CD4-positive, alpha-beta T cell treated with Interleukin-10 for 1 hour (primary cell): ENCODE measurements at regions not wholly inside any gene's neighbourhood (a gene's known extent, or its start where the extent isn't known, plus 50 kb on each side); places are given as distances from the start of the nearest gene placed in this dataset.

Experiments
- DNase-seq: peaks from one replicate; pipeline ENCODE4 v3.0.0-alpha.2; 2020

DNA sequence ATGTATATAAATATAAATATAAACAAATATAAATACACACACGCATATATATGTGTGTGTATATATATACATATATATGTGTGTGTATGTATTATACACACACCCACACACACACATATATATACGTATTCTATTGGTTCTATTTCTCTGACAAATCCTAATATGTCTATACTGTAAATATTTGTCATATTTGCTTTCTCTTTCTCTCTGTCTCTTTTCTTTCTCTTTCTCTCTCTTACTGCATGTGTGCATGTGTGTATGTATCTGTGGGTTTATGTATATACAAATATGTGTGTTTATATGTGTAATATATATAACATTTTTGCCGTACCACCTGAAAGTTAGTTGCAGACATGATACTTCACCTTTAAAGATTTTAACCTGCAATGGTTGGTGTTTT, 174.2 kb upstream of the PLEKHG7 start:
- no peak for DNase-seq

DNA sequence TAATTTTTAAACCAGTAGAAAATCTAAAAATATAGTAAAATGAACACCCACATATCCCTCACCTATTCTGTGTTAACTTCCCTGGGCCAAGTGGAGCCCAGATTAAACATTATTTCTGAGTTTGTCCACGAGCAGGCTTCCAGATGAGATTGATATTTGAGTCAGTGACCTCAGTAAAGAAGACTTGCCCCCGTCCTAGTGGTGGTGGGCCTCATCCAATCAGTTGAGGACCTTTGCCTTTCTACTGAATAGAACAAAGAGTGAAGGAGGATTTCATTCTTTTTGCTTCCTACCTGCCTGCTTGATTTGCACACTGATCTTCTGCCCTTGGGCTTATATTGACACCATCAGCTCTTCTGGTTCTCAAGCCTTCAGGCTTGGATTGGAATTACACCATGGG, 174.7 kb upstream of the PLEKHG7 start:
- no peak for DNase-seq

DNA sequence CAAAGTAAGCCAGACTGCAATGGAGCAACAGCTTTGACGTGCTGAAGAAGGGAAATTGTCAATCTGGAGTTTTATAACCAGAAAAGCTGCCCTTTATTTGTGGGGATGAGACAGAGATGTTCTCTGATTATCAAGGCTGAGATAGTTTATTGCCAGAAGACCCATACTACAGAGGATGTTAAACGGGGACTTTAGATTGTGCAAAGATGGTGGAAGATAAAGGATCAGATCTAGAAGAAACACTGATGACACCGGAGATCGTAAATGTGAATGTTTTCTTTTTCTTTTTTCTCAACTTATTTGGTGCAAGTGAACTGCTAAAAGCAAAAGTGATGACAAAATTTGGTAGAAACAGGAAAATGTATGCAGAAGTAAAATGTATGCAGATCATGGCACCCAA, 178.3 kb upstream of the PLEKHG7 start:
- peak; percentile 7 for DNase-seq

DNA sequence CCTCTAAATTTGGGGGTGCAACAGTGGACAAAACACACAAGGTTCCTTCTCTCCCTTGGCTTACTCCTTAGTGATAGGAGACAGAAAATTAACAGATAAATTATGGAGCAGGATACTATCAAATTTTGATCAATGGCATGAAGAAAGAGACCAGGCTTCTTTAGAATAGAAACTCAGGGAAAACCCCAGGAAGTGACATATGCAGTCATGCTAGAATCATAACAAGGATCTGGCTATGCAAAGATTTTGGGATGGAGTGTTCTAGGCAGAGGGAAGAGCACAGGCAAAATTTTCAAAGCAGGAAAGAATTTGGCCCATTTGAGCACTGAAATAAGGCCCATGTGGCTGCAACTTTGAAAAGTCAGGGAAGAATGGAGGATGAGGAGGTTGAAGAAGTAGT, 182.3 kb upstream of the PLEKHG7 start:
- DNase-seq = no peak

DNA sequence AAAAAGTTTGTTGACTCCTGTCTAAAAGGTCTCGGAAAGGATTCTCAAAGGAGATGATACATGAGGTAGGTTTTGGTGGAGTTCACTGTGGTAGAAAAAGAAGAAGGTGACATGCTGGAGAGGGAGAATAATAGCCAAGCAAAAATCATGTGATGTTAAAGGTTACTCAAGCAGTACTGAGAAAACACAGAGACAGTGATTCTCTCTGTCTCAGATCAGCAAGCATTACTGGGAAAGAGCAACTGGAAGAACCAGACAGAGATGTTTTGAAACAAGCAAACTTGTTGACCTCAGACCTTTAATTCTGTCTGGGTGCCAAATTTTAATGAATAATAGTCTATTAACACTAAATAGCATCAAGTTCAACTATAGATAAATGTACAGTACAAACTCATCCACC, 183.5 kb upstream of the PLEKHG7 start:
- DNase-seq = no peak

DNA sequence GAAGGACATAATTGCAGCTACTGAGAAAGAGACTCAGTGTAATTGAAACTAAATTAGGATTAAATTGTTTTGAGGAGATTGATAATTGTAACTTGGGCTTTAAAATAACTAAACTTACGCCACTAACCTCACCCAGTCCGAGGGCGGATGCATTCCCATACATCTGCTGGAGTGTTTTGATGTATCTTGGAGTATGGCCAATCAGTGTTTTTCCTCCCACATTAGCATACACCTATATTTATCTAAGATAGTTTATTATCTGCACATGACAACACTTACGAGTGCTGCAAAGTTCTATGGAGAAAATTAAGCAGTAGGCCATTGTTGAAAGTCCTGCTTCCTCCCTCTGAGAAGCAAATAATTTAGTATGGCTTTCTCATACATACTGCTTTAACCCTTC, 184.7 kb upstream of the PLEKHG7 start:
- no peak for DNase-seq

DNA sequence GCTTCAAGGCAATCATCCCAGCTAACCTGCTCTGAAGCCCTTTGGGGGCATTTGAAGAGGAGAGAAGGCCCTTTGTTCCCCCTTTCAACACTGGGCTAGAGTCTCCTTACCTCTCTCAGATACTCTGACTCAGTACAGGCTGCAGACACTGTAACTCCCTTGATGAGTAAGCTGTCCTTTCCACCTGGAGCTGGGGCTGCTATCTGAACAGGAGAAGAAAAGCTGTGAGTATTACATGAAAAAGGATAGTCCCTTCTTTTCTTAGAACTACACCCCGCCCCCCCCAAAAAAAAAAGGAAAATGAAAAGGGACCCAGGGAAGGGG, 186.6 kb upstream of the PLEKHG7 start:
- no peak for DNase-seq

DNA sequence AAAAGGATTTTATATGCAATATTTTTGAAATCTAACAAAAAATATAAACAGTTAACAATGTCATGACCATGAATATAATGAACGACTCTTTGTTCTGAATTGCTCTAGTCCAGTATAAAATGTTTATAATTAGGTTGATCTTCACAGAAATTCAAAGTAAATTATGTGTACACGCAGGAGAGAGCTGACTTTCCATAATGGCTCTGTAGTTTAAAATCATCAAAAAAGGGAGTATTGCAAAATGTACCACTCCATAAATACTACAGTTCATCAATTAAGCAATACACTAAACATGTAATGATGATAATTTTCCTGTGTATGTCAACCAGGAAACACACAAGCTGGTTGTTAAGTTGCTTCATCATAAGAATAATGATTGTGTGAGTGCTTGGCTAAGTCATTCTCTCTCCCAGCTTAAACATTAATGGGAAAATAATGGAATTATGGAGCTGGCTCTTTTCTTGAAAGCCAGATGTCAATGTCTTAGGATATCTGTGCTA, 189.5 kb upstream of the PLEKHG7 start:
- DNase-seq = no peak

DNA sequence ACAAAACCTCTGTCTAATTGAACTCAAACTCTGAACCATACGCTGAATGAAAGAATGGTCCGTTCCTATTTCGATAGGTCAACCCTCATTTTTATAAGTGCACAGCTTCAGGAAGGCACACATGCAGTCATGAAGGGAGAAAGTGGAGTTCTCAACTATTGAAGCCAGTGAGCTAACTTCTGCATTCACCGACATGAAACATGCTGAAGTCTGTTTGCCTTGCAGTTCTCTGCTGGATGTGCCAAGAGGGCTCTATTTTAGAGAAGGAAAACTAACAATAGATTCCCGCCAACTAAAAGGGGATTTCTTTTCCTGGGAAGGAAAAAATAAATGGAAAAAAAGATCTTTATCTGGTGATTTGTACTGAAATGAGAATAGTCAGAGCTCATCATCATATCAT, 191.0 kb upstream of the PLEKHG7 start:
- DNase-seq = no peak

DNA sequence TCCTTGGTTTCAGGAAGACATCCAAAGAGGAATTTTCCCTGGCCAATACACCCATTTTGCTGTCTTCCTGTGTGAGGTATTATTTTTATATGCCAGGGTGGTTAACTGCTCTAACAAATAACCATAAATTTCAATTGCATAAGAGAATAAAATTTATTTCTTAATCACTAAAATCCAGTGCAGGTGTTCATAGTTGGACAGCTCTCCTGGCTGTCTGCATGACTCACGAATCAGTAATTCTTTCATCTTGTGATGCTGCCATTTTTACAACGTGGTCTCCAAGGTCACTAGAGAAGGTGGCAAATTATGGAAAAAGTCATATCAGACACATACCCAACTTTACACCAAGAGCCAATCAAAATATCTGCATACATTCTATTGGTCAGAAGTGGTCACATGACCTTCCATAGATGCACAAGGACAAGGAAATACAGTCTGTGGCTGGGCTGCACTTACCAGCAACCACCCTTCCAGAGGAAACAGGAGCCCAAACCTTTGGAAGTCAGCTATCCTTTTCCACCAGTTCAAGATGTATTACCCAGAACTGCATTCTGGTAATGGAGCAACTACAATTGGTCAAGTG, 193.5 kb upstream of the PLEKHG7 start:
- DNase-seq = no peak

DNA sequence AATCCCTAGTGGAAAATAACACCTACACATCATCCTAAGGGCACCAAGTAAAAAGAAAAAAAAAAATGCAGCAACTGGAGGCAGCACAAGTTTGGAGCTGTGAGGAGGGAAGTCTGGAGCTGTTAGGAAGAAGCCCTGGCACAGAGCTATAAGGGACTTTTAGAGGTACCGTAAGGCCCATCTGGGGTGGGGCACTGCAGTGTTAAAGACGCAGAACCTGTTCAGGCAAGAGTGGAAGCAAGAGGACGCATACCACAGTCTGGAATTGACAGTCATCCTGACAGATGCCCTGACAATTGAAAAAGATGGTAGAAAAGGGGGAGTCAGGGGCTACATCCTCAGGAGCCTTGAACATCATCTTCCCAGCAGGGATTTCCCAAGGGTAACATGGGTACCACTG, 195.9 kb upstream of the PLEKHG7 start:
- DNase-seq = no peak

DNA sequence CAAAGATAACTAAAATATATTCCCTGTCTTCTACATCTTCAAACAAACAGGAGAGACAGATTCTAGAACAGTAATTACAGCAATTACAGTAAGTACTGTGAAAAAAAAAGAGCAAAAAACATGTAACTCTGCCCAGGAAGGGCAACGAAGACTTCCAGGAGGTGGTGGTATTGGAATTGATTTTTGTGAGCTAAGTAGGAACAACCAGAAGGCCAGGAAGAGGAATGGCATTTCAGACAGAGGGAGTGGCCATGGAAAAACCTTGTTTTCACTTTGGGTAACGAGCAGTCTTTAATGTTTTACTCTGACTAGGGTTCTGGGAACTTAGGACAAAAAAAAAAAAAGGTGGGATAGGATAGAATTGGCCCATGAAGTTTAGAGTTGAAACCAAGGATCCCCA, 196.3 kb upstream of the PLEKHG7 start:
- no peak for DNase-seq

DNA sequence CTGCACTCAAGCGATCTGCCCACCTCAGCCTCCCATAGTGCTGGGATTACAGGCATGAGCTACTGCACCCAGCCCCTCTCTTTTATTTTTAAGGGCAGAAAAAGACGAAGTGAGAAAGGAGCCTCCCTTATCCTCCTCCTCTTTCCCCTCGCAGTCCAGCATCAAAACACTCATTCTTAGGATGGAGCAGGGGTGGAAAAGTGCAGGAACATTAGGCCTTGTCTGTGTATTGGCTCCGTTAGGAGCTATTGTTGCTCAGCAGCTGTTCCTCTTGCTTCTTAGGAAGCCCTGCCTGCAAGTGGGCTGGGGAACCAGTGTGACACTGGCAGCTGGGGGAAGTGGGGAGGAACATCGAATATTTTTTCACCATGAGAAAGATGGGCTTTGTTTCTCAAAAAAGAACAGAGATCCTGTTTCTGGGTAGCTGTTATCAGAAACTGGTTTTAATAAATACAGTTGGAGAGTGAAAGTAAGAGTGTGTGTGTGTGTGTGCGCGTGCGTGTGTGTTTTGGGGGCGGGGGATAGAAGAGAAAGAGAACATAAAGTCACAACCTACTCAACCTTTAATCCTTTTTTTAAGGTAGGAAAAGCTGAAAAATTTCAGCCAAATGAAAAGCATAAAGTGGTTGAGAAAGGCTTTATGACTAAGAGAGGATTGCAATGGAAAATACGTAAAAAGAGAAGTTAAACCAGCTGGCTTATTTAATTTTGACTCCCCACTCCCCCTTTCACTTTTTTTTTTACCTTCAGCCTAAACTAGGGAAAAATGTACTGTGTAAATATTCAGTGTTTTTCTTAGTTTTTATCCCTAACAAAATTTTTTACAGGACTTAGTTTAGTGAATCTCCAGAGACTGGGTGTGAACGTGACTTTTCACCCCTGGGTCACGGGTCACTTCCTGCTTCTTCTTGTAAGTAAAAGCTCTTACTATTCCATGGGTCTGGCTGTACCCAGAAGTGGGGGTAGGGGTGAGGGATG, 197.2 kb upstream of the PLEKHG7 start:
- DNase-seq = peak; percentile 65

DNA sequence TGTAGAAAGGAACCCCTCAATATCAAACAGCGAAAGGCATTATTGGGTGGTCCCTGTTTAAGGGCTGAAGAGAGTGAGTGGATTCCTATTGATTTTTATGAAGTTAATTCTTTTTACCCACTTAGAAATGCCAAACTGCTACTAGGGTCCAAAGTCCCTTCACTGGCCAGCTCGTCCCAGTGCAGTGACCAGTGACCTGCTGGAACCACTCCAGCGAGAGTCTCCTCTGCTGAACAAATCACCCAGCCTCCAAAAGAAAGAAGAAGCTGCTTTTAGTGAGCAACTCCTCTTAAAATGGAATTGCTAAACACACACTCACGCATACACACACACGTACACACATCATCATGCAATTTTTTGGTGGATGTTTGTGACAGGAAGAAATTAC, 198.2 kb upstream of the PLEKHG7 start:
- DNase-seq = no peak

DNA sequence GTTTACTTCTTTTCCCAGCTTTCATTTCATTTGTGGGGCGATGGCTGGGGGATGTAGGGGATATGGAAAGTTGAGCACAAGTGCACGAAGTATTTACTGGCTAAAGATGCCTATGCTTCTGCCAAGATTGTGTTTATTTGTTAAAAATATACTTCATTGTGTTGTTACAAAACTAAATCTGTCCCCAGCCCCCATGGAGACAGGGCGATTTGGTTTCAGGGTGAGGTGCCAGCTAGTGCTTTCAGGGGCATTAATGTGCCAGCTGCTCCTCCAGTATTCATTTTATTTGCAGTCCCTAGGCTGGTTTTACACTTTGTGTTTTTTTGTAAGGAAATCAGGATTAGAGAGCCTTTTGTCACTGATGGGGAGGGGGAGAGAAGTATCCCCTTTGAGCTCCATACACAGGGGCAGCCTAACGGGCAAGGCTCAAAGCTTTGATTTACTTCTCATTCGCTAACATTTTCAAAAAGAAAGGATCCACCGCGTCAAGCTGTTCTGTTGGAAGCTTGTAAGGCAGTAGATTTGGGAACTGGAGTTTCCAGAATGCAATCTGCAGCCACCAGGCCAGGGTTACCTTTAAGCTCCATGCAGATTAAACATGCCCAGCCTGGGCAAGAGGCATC, 198.7 kb upstream of the PLEKHG7 start:
- DNase-seq = no peak

DNA sequence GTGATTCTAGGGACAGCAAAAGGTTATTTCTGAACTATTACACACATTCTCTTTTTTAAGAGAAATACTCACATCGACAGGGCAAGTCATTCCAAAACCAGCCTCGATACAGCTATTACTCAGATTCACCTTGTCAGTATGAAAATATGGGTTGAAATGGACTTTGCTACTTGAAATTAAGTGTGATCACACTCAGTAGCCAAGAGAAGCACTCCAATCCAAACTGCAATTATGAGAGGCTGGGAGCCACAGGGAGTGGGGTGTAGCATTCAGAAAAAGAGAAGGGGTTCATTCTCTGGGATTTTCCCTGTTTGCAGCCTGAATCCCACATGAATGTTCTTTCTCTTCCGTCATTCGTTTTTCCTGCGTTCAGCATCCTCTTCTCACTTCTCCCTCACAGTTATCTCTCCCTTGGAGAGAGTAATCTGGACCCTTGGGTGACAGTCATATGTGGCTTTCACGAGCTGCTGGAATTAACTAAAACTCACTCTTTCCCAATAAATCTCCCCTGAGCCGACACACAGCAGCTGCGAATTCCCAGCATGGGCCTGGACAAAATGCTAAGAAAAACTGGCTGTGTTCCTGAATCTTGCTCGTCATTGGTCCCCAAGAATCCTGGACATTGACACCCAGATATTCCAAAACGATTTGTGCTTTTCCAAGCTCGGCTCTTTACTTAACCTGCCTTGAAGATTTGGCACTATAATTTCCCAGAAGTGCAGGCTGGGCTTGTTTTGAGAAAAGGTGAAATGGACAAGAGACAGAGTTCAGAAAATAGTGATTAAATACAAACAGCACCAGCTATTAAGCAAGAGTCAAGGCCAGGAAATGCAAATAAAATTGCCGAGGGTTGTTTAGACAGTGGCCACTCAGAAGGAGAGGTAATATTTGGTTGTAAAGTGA, 199.5 kb upstream of the PLEKHG7 start:
- DNase-seq = no peak

DNA sequence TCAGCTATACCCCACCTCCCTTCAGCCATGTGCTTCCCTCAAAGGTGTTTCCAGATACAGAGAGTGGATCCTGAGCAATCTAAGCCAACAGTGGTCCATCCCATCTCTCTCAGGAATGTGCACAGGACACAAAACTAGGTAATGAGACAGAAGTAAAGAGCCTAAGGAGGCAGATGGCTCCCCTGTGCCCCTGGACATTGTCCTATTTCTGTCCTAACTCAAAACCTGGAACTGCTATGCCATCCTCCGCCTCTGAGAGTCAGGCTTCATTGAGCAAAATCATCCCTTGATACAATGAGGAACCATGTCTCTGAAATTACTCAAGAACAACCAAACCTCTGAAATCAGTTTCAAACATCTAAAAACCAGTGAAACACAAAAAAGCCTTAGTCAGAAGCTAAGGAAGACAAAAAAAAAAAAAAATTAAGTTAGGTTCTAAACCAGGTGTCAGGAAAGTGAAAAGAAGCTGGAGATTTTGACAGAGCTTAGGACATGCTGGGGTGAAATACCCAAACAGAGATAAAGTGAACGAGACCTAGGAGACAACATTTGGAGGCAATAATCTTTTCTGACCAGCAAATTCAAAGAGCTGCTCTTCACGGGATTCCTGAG, 200.3 kb upstream of the PLEKHG7 start:
- peak; percentile 17 for DNase-seq

DNA sequence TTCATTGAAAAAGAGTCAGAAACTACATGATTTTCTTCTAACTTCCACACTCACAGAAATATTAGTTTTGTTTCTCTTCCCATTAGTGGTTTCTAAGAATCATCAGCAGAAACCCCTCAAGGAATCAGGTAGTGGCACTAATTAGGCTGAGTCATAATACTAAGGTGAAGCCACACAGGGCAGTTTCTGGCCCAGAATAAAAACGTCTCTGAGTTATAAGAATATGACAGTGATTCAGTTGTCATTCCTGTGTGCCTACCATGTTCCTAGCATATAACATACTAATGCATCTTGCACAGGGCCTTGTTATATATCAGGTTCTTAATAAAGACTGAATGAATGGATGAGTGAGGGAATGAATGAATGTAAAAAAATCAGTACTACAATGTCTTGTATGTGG, 206.0 kb upstream of the PLEKHG7 start:
- no peak for DNase-seq

DNA sequence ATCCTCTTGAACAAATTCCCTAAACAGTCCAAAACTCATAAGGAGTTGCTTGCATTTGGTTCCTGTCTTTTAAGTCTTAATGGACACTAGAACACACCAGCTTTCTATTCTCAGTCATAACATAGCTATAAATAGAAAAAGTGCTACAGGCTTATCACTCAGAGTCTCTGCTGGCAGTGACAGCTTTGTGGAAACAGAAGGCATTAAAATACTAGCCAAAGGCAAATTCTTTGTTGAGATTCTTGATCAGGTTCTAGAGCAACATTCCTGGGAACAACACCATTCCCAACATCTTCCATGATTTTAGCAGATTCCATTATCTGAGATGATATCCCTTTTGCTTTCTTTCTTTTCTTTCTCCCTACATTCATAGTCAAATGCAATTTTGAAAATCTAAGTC, 207.7 kb upstream of the PLEKHG7 start:
- DNase-seq = no peak

DNA sequence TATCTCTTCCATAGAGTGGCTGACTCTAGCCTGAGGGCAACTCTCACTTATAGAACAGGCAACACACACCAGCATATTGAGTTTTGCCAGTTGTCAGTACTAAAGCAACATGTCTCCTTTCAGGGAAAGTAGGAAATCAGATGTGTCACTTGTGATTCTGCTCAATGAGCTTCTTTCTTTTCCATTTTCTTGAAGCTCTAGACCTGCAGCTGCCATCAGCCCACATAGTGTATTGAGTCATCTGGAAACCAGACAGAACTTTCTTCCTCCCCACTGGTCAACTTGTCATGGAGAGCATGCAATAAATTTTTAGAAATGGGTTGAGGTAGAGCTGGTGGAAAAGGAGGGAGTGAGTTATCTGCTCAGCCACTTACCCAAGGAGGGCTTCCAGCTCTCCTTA, 209.0 kb upstream of the PLEKHG7 start:
- DNase-seq = no peak

DNA sequence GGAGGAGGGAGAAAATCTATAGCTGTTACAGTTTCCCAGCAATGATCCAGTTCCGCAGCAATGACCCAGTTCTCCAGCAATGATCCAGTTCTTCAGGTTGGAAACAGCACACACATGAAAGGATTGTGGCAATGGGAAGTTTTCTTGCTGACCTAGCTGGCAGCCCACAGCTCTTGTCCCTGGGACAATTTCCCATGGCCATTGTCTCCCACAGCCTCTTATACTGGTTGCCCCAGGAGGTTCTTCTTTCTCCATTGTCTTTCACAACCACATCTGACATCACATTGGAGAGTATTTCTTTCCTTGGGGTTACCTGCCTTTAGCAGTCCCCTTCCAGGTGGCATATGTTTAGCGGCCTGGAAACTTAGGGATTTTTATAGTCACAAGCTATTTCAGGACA, 209.8 kb upstream of the PLEKHG7 start:
- DNase-seq = no peak

DNA sequence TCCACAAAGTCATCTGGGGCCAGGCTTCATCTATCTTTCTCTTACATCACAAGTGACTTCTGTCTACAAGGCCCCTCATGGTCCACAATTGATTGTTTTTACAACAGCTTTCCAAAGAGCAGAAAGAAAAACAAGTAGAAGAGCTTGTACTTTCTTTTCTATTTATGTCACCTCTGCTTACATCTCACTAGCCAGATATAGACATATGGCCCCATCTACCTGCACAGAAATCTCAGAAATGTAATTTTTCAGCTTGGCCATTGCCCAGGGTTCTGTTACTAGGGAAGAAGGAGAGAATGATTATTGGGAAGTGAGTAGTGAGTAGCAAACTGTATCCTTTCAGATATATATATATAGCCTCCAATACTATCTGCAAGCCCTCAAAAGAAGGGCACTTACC, 210.5 kb upstream of the PLEKHG7 start:
- no peak for DNase-seq

DNA sequence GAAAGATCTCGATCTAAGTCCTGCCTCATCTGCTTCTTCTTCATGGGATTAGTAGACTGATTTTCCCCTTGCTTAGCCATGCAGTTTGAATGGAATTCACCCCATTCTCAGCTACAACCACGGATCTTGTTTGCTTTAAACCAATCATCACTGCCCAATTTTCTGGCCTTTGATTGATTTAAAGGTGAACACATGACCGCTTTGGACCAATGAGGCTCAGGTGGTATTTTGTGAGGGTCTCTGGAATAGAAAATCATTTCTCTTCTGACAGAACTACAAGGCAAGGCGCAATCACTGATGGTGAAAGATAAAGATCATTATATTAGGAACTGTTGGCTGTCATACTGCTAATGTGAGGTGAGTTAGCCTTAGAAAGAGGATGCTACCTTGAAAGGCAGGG, 213.0 kb upstream of the PLEKHG7 start:
- DNase-seq = no peak
